ENCODE measurements at regions not wholly inside any gene's neighbourhood (a gene's known extent, or its start where the extent isn't known, plus 50 kb on each side); places are given as distances from the start of the nearest gene placed in this dataset.

- no peak for TF ChIP-seq POLR2AphosphoS5 (IDR thresholded peaks at IDR 0.05)
- TF ChIP-seq, protein P1, sequence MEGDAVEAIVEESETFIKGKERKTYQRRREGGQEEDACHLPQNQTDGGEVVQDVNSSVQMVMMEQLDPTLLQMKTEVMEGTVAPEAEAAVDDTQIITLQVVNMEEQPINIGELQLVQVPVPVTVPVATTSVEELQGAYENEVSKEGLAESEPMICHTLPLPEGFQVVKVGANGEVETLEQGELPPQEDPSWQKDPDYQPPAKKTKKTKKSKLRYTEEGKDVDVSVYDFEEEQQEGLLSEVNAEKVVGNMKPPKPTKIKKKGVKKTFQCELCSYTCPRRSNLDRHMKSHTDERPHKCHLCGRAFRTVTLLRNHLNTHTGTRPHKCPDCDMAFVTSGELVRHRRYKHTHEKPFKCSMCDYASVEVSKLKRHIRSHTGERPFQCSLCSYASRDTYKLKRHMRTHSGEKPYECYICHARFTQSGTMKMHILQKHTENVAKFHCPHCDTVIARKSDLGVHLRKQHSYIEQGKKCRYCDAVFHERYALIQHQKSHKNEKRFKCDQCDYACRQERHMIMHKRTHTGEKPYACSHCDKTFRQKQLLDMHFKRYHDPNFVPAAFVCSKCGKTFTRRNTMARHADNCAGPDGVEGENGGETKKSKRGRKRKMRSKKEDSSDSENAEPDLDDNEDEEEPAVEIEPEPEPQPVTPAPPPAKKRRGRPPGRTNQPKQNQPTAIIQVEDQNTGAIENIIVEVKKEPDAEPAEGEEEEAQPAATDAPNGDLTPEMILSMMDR (IDR thresholded peaks at IDR 0.05), result no peak
These were observed 279.5 kb upstream of the AUTS2 start for GRCh38 chr7:69318794-69319193.
